ENCODE measurements at regions not wholly inside any gene's neighbourhood (a gene's known extent, or its start where the extent isn't known, plus 50 kb on each side); places are given as distances from the start of the nearest gene placed in this dataset.

- Mint-ChIP-seq H3K4me1 (no peaks in the 10 kb centered on the region), H3K9me3 (no peaks in the 10 kb centered on the region), H3K27ac (no peak overlapping the region), H3K36me3 (ENCODE audit: low read depth) (no peaks in the 10 kb centered on the region), H3K4me3 (no peak overlapping the region), H3K27me3 (peaks cover 3% of the 10 kb centered on the region)
- intact Hi-C loops (cut with micrococcal nuclease), result no loop called here
- no peak for TF ChIP-seq CTCF (IDR thresholded peaks at IDR 0.05)
- POLR2A ChIA-PET, result no interaction called here
- ATAC-seq (ENCODE audit: low read depth), result no peak
- DNase-seq, result no peak
- CTCF ChIA-PET, result no interaction called here
Observed at GRCh38 chr2:2909086-2910035, 468.3 kb downstream of the EIPR1 start.

GRCh38 chr2:2906091-2906490 lies 471.5 kb downstream of the EIPR1 start:
- Mint-ChIP-seq H3K36me3 (ENCODE audit: low read depth) (no peaks in the 10 kb centered on the region), H3K27ac (no peak overlapping the region), H3K4me1 (peaks cover 18% of the 10 kb centered on the region), H3K9me3 (no peaks in the 10 kb centered on the region), H3K4me3 (no peak overlapping the region), H3K27me3 (peaks cover 3% of the 10 kb centered on the region)
- no peak for TF ChIP-seq CTCF (IDR thresholded peaks at IDR 0.05)
- intact Hi-C loops (cut with micrococcal nuclease), result no loop called here
- POLR2A ChIA-PET, result no interaction called here
- no peak for ATAC-seq (ENCODE audit: low read depth)
- CTCF ChIA-PET, result no interaction called here
- DNase-seq, result no peak

- no peak for TF ChIP-seq CTCF (IDR thresholded peaks at IDR 0.05)
- ChIA-PET POLR2A (no interaction called here), CTCF (no interaction called here)
- Mint-ChIP-seq H3K27me3 (peaks cover 3% of the 10 kb centered on the region), H3K4me3 (no peak overlapping the region), H3K27ac (no peak overlapping the region), H3K4me1 (peaks cover 26% of the 10 kb centered on the region), H3K36me3 (ENCODE audit: low read depth) (no peaks in the 10 kb centered on the region), H3K9me3 (no peaks in the 10 kb centered on the region)
- intact Hi-C loops (cut with micrococcal nuclease), result no loop called here
- no peak for DNase-seq
- ATAC-seq (ENCODE audit: low read depth), result no peak
Observed at GRCh38 chr2:2904721-2905350, 472.8 kb downstream of the EIPR1 start.

GRCh38 chr2:2902547-2903281 lies 474.9 kb downstream of the EIPR1 start:
- POLR2A ChIA-PET, result no interaction called here
- H3K27ac Mint-ChIP-seq, result no peak overlapping the region
- peaks cover 3% of the 10 kb centered on the region for H3K27me3 Mint-ChIP-seq
- H3K4me1 Mint-ChIP-seq, result peaks cover 31% of the 10 kb centered on the region
- CTCF ChIA-PET, result no interaction called here
- ATAC-seq (ENCODE audit: low read depth), result no peak
- intact Hi-C loops (cut with micrococcal nuclease), result no loop called here
- no peaks in the 10 kb centered on the region for H3K9me3 Mint-ChIP-seq
- H3K36me3 Mint-ChIP-seq (ENCODE audit: low read depth), result no peaks in the 10 kb centered on the region
- H3K4me3 Mint-ChIP-seq, result no peak overlapping the region
- no peak for DNase-seq
- TF ChIP-seq CTCF (IDR thresholded peaks at IDR 0.05), result no peak
